GM13977 (cell line): ENCODE measurements at regions not wholly inside any gene's neighbourhood (a gene's known extent, or its start where the extent isn't known, plus 50 kb on each side); places are given as distances from the start of the nearest gene placed in this dataset.

ENCODE experiments used
- DNase-seq: peaks from one replicate; pipeline ENCODE4 v3.0.0; 2012; ENCODE audit warnings: low spot score
- in situ Hi-C: fragments of 300-500 bp; cut with MboI; formaldehyde crosslinking; loops from one replicate; pipeline ENCODE4 v1.12.0; 2022; ENCODE audit warnings: low sequenced_read_pairs, low pct_unique_long_range_greater_than_20kb, mixed read lengths, inconsistent platforms; ENCODE audit not compliant: unreplicated experiment
- TF ChIP-seq, protein P1 (sequence below): IDR thresholded peaks from 2 replicates; pipeline ENCODE4 v1.5.1; 2012; ENCODE audit warnings: mild to moderate bottlenecking, control low read depth; ENCODE audit not compliant: insufficient read depth; ENCODE audit errors: extremely low read depth, missing control alignments

GRCh38 chr20:58088105-58088504 is 140.3 kb downstream of the ANKRD60 start:
- no peak for DNase-seq
- in situ Hi-C loops = loop anchor here (10.0 kb wide), 1 partner anchor 433 kb away; no protein-coding TSS in a partner anchor
- TF ChIP-seq, protein P1, sequence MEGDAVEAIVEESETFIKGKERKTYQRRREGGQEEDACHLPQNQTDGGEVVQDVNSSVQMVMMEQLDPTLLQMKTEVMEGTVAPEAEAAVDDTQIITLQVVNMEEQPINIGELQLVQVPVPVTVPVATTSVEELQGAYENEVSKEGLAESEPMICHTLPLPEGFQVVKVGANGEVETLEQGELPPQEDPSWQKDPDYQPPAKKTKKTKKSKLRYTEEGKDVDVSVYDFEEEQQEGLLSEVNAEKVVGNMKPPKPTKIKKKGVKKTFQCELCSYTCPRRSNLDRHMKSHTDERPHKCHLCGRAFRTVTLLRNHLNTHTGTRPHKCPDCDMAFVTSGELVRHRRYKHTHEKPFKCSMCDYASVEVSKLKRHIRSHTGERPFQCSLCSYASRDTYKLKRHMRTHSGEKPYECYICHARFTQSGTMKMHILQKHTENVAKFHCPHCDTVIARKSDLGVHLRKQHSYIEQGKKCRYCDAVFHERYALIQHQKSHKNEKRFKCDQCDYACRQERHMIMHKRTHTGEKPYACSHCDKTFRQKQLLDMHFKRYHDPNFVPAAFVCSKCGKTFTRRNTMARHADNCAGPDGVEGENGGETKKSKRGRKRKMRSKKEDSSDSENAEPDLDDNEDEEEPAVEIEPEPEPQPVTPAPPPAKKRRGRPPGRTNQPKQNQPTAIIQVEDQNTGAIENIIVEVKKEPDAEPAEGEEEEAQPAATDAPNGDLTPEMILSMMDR = no peak

- TF ChIP-seq, protein P1 = no peak
- DNase-seq = no peak
- in situ Hi-C loops = loop anchor here (10.0 kb wide), 1 partner anchor 433 kb away; no protein-coding TSS in a partner anchor
Observed at GRCh38 chr20:58087562-58087858, 140.9 kb downstream of the ANKRD60 start.

- TF ChIP-seq, protein P1 = peak; percentile 78
- DNase-seq = peak; percentile 55
- in situ Hi-C loops = loop anchor here (10.0 kb wide), 1 partner anchor 432 kb away; no protein-coding TSS in a partner anchor
Observed at GRCh38 chr20:58086763-58087561, 141.5 kb downstream of the ANKRD60 start.

DNA sequence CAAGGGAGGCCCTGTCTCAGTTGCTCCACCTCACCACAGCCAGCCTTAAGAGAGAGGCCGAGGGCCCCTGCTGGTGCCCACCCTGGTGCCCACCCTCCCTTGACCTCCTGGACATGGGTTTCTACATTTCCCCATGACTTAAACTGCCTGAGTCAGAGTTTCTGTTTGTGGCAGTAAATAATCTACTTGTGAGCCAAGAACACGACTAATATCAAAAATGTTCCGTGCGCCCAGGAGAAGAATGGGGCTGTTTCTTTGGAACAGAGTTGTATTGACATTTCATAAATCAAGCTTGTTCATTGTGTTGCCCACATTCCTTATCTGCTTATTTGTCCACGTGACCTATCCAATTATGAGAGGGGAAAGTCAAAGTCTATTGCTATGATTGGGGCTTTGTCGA is 143.5 kb downstream of the ANKRD60 start:
- TF ChIP-seq, protein P1 = no peak
- in situ Hi-C loops = loop anchor here (10.0 kb wide), 1 partner anchor 430 kb away; no protein-coding TSS in a partner anchor
- DNase-seq = no peak

DNA sequence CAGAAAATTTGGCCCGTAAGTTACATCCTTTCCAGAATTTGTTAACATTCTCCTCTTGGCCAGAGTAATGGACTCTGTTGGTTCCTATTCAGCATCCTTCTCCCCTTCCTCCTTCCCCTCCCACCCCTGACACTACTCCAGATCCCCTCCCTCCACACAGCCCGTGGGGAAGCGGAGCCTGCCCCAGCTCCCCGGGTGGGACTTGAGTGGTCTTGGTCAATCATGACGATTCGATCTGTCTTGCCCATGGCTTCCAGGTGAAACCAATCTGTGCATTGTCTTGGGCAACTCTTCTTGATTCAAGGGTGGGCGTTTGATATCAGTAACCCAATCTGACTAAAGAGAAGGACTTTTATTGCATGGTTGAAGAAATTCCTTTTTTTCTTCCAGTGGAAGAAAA is 143.9 kb downstream of the ANKRD60 start:
- TF ChIP-seq, protein P1 = no peak
- in situ Hi-C loops = loop anchor here (10.0 kb wide), 1 partner anchor 430 kb away; no protein-coding TSS in a partner anchor
- DNase-seq = no peak

- TF ChIP-seq, protein P1 = no peak
- DNase-seq = no peak
- in situ Hi-C loops = loop anchor here (10.0 kb wide), 1 partner anchor 427 kb away; no protein-coding TSS in a partner anchor
Observed at GRCh38 chr20:58081846-58082245, 146.6 kb downstream of the ANKRD60 start.
